RWPE1 (cell line): ENCODE measurements at regions not wholly inside any gene's neighbourhood (a gene's known extent, or its start where the extent isn't known, plus 50 kb on each side); places are given as distances from the start of the nearest gene placed in this dataset.

ENCODE experiments used
- CTCF ChIA-PET: fragments of 350-600 bp; sonication (Branson Sonifier 250); formaldehyde crosslinking; extraction: SDS; loops from one replicate; lab custom pipeline; 2021; lab: Yijun Ruan, JAX
- POLR2A ChIA-PET: fragments of 400-600 bp; formaldehyde crosslinking; extraction: SDS; loops from one replicate; lab custom pipeline; 2020; ENCODE audit warnings: antibody characterized with exemption; ENCODE audit not compliant: low non-redundant PET; lab: Yijun Ruan, JAX
- DNase-seq: peaks from one replicate; pipeline ENCODE4 v3.0.0; 2012; ENCODE audit warnings: low spot score
- H3K27ac ChIP-seq: fragments of 450-650 bp; 2 replicates; pipeline ENCODE4 v1.5.1; 2017
- CTCF ChIP-seq: fragments of 450-650 bp; conservative IDR thresholded peaks from 2 replicates; pipeline ENCODE4 v1.5.1; 2017; ENCODE audit warnings: low read depth, mild to moderate bottlenecking

GRCh38 chr20:20953738-20954618 lies 152.2 kb downstream of the LINC00237 start:
- TF ChIP-seq CTCF = no peak
- H3K27ac ChIP-seq = no peak overlapping the region
- ChIA-PET POLR2A (no interaction called here), CTCF (interaction anchor here (0.5 to 1.1 kb wide), 3 partner anchors 96 to 1032 kb away, joined by 3 to 6 read pairs (median 3); no protein-coding TSS in a partner anchor)
- no peak for DNase-seq

- CTCF ChIA-PET = no interaction called here
- TF ChIP-seq CTCF = no peak
- POLR2A ChIA-PET = no interaction called here
These were observed 155.5 kb downstream of the LINC00237 start for GRCh38 chr20:20950620-20951019.

GRCh38 chr20:20946122-20946759 lies 159.9 kb downstream of the LINC00237 start:
- no peak for DNase-seq
- ChIA-PET CTCF (no interaction called here), POLR2A (no interaction called here)
- no peak overlapping the region for H3K27ac ChIP-seq
- TF ChIP-seq CTCF = no peak

More at GRCh38 chr20:20950620-20951019, 155.5 kb downstream of the LINC00237 start:
- H3K27ac ChIP-seq = no peak overlapping the region
- DNase-seq = no peak

GRCh38 chr20:20941468-20941889 lies 164.7 kb downstream of the LINC00237 start:
- CTCF ChIA-PET = no interaction called here

GRCh38 chr20:20939006-20939405 lies 167.2 kb downstream of the LINC00237 start:
- CTCF ChIA-PET = no interaction called here
- no peak overlapping the region for H3K27ac ChIP-seq
- no peak for DNase-seq
- no peak for TF ChIP-seq CTCF
- POLR2A ChIA-PET = no interaction called here

More at GRCh38 chr20:20941468-20941889, 164.7 kb downstream of the LINC00237 start:
- no peak for TF ChIP-seq CTCF
- no peak overlapping the region for H3K27ac ChIP-seq
- POLR2A ChIA-PET = no interaction called here
- DNase-seq = no peak

GRCh38 chr20:20938599-20938998 lies 167.6 kb downstream of the LINC00237 start:
- POLR2A ChIA-PET = no interaction called here
- no peak for TF ChIP-seq CTCF

More at GRCh38 chr20:20938599-20938998, 167.6 kb downstream of the LINC00237 start:
- DNase-seq = no peak
- CTCF ChIA-PET = no interaction called here
- H3K27ac ChIP-seq = no peak overlapping the region
